GM21717 (cell line): ENCODE measurements at regions not wholly inside any gene's neighbourhood (a gene's known extent, or its start where the extent isn't known, plus 50 kb on each side); places are given as distances from the start of the nearest gene placed in this dataset.
"Not testable (repeated sequence)": the region's sequence is repeated elsewhere in the genome, so short reads cannot be mapped to it uniquely, and the experiment has no call there.

Experiments used
- ATAC-seq: cut with Tn5 transposase; IDR thresholded peaks from one replicate; pipeline ENCODE4 v1.9.1; 2021; ENCODE audit warnings: mild to moderate bottlenecking, moderate library complexity; ENCODE audit not compliant: unreplicated experiment

DNA sequence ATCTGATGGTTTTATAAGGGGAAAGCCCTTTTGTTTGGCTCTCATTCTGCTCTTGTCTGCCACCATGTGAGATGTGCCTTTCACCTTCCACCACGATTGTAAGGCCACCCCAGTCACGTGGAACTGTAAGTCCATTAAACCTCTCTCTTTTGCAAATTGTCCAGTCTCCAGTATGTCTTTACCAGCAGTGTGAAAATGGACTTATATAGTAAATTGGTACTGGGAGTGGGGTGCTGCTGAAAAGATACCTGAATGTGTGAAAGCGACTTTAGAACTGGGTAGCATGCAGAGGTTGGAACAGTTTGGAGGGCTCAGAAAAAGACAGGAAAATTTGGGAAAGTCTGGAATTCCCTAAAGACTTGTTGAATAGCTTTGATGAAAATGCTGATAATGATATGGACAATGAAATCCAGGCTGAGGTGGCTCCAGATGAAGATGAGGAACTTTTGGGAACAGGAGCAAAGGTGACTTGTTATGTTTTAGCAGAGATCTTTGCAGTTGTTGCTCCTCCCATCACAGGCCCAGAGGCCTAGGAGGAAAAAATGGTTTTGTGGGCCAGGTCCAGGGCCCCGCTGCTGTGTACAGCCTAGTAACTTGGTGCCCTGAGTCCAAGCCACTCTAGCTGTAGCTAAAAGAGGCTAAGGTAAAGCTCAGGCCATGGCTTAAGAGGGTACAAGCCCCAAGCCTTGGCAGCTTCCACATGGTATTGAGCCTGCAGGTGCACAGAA is 275.7 kb upstream of the NPSR1 start:
- ATAC-seq: no peak

DNA sequence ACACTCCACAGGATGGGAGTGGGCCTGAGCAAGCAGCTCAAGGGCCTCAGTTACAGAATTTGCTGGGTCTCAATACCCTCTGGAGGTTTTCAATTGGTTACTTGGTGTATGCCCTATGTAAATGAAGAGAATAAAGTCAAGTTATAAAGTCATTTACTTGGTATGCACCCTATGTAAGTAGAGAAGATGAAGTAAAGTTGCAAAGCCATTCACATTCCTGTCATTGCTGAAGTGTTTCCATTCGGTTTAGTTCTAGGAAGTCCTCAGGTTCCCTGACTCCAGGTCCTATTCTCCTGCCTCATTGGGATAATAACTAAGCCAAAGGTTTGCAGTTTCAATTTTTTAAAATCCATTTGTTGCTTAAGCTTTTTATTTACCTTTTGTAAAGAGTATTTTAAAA is 272.6 kb upstream of the NPSR1 start:
- ATAC-seq: no peak

GRCh38 chr7:34389332-34390078 is 268.5 kb upstream of the NPSR1 start:
- no peak for ATAC-seq

- no peak for ATAC-seq
Measured at GRCh38 chr7:34390103-34390502, 267.9 kb upstream of the NPSR1 start.

GRCh38 chr7:34392972-34393371 is 265.0 kb upstream of the NPSR1 start:
- ATAC-seq: no peak

DNA sequence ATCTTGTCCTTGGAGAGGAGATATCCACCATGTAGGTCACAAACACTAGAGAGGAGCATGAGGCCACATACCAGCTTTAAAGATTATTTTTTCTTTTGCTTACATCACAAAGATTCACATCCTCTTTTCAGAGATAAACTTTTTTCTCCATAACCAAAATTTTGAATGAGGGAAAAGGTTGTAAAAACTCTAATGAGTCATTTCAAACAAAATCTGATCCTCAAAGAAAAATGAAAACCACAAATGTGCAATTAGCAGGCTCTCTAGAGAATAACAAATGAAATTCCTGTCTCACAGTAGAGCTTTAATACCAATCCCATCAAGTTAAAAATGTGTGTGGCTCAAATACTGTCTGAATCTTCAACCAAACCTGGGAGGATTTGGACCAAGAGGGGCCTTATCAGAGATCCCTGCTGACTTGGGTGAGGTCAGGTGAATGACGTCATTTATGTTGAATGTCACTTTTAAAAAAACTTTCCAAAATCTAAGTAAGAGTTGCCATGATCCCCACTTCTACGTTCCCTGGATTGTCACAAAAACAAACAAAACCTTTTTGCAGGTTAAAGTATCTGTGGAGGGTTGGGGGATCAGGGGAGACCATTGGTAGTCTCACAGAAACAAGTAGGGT is 261.5 kb upstream of the NPSR1 start:
- no peak for ATAC-seq

DNA sequence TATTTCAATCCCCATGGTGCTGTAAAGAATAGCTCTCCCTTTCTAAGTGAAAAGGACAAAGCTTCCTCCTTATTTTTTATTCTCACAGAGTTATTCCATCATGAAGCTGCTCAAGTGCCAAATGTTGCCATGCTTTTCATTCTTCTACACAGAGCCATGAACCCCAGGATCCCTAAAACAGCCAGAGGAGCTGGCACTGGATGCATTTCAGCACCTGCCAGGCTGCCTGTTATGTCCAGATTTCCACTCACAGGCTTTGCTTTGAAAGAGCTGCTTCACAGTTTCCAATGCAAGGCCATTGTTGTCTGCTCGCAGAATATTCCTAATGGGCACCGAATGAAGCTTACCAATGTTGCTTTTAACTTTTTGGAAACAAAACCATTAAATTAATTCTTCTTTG is 256.2 kb upstream of the NPSR1 start:
- no peak for ATAC-seq

DNA sequence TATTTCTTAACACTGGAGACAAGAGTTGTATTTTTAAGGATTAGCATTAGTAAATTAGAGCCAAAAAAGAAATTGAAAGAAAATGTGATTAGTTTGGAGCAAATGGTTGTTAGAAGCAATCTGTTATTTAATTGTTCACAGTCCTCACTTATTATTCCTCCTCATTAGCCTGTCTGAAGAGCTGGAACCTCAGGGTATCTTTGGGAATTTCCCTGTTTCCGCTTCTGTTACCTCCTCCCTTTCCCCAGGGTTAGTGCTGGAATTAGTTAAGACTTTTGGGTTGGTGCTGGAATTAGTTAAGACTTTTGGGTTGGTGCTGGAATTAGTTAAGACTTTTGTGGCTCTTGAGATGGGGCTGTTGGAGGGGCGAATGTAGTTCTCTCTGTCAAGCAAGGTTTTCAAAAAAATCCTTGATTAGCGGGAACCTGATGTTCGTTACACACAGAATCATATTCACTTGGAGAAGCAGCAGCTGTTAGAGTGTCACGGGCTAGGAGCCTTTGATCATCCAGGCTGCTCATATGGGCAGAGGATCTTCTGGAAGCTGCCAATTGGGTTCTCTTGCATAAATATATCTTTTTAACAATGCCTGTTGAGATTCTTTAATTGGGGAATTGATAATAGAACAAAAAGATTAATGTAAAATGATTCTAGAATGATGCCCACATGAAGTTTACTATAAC is 251.0 kb upstream of the NPSR1 start:
- ATAC-seq: no peak

GRCh38 chr7:34407586-34407985 is 250.4 kb upstream of the NPSR1 start:
- ATAC-seq: no peak

DNA sequence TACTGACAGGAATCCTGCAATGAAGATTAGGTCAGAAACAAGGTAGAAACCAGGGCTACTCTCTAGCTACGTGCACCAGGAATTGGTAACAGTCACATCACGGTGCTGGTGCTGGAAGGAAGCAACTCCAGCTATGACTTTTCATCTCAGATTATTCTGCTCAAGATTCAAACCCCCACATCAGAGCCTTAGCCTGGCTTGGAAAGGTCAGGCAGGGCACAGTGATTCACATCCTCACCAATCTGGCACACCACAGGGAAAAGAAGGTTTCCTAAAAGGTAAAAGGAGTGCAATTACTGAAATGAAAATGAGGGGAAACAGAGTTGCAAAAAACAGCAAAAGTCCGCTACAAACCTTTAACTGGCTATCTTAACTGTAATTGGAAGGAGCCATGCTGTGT is 240.2 kb upstream of the NPSR1 start:
- ATAC-seq: no peak

- no peak for ATAC-seq
Measured at GRCh38 chr7:34421526-34421925, 236.5 kb upstream of the NPSR1 start.

DNA sequence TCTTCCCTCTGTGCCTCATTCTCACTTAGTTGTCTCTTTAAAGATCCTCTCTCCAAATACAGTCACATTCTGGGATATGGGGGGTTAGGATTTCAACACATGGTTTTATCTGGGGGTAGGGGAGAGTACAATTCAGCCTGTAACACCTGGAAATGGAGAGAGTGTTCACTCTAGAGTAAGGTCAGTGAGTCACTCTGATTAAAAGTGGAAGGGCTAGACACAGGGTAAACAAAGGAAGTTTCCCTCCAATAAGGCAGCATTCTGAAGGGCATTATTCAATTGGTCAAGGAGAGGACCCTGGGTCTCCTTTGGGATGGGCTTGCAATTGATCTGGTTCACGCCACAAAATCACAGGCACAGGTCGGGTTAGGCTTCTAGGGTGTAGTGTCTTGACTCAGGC is 232.8 kb upstream of the NPSR1 start:
- ATAC-seq: no peak

GRCh38 chr7:34425631-34426384 is 232.2 kb upstream of the NPSR1 start:
- no peak for ATAC-seq

DNA sequence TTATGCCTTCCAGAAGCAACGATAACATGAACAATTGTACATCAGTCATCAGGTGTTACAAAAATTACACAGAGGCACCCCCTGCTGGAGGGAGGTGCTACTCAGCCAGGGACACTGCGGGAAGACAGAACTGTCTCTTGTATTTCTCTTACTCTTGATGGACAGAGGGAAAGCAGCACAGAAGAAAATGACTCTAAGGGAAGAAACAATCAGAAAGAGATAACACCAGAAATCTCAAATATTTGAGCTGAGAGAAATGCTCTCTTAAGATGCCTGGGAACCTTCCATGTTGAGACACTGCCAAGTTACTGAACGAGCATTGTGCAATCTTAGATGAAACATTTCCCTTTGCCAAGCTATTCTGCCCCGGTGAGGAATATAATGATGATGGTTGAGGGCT is 227.6 kb upstream of the NPSR1 start:
- ATAC-seq: no peak

- no peak for ATAC-seq
Measured at GRCh38 chr7:34438436-34438835, 219.6 kb upstream of the NPSR1 start.

DNA sequence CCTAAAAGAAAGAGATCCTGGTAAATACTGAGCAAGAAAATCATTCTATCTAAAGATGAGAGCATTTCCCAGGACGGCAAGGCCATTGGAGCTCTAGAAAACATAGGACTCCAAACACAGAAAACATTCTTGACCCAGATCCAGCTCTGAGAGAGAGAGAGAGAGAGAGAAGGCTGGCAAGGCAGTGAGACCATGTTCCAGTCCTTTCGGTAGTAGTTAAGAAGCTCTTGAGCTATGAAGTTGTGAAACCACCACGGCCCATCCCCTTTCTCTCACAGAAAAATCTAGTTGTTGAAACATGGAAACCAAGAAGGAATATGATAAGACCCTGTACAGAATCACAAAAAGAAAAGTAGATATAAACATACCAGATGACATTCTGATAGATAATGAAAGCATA is 212.4 kb upstream of the NPSR1 start:
- no peak for ATAC-seq

DNA sequence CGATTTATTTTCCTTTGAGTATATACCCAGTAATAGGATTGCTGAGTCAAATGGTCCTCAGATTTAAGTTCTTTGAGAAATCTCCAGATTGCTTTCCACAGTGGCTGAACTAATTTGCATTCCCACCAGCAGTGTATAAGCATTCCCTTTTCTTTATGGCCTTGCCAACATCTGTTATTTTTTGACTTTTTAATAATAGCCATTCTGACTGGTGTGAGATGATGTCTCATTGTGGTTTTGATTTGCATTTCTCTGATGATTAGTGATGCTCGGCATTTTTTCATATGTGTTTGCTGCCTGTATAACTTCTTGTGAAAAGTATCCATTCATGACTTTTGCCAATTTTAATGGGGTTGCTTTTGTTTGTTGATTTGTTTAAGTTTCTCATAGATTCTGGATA is 209.5 kb upstream of the NPSR1 start:
- ATAC-seq: not testable (repeated sequence)

DNA sequence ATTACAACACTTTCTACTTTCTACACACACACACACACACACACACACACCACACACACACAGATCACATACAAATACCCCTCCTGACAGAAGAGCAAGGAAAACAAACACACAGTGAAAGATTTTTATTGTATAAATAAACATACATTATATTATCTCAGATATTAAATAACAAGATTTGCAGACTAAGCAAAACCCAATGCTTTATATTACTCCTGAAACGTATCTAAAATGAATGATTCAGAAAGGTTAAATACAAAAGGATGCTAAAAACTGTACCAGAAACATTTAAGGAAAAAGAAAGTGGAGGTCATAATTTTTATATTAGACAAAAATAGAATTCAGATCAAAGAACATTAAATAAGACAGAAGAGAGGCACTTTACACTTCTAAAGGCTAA is 208.3 kb upstream of the NPSR1 start:
- ATAC-seq: no peak

GRCh38 chr7:34451183-34451582 is 206.8 kb upstream of the NPSR1 start:
- ATAC-seq: no peak

GRCh38 chr7:34451923-34452322 is 206.1 kb upstream of the NPSR1 start:
- no peak for ATAC-seq

DNA sequence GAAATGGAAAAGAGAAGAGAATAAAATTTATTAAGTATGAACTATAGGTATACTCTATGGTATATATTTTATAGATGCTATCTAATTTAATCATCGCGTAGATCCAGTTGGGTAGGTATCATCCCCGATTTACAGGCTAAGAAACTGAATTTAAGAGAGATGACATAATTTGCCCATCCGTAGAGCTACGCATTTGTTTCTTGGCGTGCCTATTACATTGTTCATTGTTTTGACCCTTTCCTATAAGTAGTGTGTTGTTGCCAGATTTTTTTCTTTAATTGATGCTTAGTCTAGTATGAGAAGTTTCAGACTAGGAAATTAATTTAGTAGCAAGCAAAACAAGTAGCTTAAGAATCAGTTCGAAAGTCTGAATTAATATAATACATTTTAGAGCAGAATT is 205.7 kb upstream of the NPSR1 start:
- no peak for ATAC-seq
